ENCODE measurements at regions not wholly inside any gene's neighbourhood (a gene's known extent, or its start where the extent isn't known, plus 50 kb on each side); places are given as distances from the start of the nearest gene placed in this dataset.

DNA sequence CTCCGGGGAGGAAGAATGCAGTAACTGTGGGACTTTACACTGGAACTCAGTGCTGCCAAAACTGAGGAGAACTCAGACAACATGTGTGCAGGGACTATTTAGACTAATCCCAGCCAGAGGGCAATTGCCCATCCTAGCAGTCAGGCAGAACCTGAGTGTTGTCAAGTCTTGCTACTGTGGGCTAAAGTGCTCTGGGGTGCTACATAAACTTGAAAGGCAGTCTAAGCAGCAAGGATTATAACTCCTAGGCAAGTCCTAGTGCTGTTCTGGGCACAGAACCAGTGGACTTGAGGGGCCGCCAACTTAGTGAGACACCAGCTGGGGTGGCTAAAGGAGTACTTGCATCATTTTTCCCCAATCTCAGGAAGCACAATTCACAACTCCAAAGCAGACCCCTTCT is 363.8 kb upstream of the PTCHD4 start:
- intact Hi-C loops (cut with DNase I), result no loop called here
- Histone ChIP-seq H3K4me3 (no peak overlapping the region), H3K27me3 (no peaks in the 10 kb centered on the region), H3K27ac (replicated peaks in 1 of 4) (no peak overlapping the region), H3K4me1 (no peaks in the 10 kb centered on the region), H3K9me3 (no peaks in the 10 kb centered on the region), H3K36me3 (no peaks in the 10 kb centered on the region)
- TF ChIP-seq POLR2AphosphoS5 (IDR thresholded peaks at IDR 0.05) (no peak), EP300 (IDR thresholded peaks at IDR 0.05) (no peak), POLR2A (IDR thresholded peaks at IDR 0.05; ENCODE audit: low read depth) (no peak)
- TF ChIP-seq, protein P1, sequence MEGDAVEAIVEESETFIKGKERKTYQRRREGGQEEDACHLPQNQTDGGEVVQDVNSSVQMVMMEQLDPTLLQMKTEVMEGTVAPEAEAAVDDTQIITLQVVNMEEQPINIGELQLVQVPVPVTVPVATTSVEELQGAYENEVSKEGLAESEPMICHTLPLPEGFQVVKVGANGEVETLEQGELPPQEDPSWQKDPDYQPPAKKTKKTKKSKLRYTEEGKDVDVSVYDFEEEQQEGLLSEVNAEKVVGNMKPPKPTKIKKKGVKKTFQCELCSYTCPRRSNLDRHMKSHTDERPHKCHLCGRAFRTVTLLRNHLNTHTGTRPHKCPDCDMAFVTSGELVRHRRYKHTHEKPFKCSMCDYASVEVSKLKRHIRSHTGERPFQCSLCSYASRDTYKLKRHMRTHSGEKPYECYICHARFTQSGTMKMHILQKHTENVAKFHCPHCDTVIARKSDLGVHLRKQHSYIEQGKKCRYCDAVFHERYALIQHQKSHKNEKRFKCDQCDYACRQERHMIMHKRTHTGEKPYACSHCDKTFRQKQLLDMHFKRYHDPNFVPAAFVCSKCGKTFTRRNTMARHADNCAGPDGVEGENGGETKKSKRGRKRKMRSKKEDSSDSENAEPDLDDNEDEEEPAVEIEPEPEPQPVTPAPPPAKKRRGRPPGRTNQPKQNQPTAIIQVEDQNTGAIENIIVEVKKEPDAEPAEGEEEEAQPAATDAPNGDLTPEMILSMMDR (IDR thresholded peaks at IDR 0.05), result no peak
- DNase-seq (ENCODE audit: extremely low spot score), result no peak
- 50% methylated on average over 1 of the region's 2 CpGs for WGBS

DNA sequence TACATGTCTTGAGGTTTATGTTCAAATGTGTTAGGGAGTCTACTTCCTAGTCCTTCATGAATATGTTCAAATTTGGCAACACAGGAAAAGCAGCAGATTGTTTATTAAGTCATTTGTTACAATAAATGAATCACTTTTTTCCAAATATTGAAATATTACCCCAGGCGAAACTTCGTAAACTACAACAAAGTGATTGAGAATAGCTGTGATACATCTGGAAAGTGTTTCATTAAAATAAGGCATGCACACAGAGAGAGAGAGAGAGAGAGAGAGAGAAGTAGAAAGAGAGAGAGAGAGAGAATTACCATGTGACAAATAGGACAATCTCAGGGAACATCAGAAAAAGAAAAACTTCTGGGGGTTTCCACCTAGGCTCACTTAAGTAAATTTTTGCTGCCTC is 363.1 kb upstream of the PTCHD4 start:
- TF ChIP-seq, protein P1 (IDR thresholded peaks at IDR 0.05), result no peak
- TF ChIP-seq POLR2AphosphoS5 (IDR thresholded peaks at IDR 0.05), result no peak
- TF ChIP-seq EP300 (IDR thresholded peaks at IDR 0.05), result no peak
- no peak for TF ChIP-seq POLR2A (IDR thresholded peaks at IDR 0.05; ENCODE audit: low read depth)
- Histone ChIP-seq H3K27me3 (no peaks in the 10 kb centered on the region), H3K27ac (replicated peaks in 1 of 4) (no peak overlapping the region), H3K4me3 (no peak overlapping the region), H3K4me1 (no peaks in the 10 kb centered on the region), H3K9me3 (no peaks in the 10 kb centered on the region), H3K36me3 (no peaks in the 10 kb centered on the region)
- no peak for DNase-seq (ENCODE audit: extremely low spot score)
- intact Hi-C loops (cut with DNase I), result no loop called here
- 49% methylated on average over 2 of the region's 2 CpGs for WGBS

DNA sequence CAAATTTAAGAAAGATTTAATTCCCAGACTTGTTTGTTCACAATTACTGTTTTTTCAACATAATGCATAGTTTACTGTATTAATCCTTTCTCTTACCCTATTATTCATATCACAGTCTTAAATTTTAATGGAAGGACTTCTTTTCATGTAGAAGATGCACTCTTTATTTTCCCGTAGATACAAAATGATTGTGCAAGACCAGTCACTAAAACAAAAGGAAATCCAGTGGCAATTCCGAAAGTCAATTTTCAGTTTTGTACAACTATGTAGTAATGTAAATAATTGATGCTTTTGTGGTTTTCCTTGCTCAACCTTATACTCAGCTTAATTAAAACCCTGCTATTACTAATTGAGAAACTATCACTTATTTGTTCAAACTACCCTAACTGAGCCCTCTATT is 361.5 kb upstream of the PTCHD4 start:
- intact Hi-C loops (cut with DNase I), result no loop called here
- DNase-seq (ENCODE audit: extremely low spot score), result no peak
- Histone ChIP-seq H3K36me3 (no peaks in the 10 kb centered on the region), H3K4me3 (no peak overlapping the region), H3K27ac (replicated peaks in 1 of 4) (no peak overlapping the region), H3K27me3 (no peaks in the 10 kb centered on the region), H3K4me1 (no peaks in the 10 kb centered on the region), H3K9me3 (no peaks in the 10 kb centered on the region)
- WGBS, result 71% methylated on average over 2 of the region's 2 CpGs
- TF ChIP-seq POLR2A (IDR thresholded peaks at IDR 0.05; ENCODE audit: low read depth) (no peak), POLR2AphosphoS5 (IDR thresholded peaks at IDR 0.05) (no peak), EP300 (IDR thresholded peaks at IDR 0.05) (no peak)
- TF ChIP-seq, protein P1 (IDR thresholded peaks at IDR 0.05), result no peak

DNA sequence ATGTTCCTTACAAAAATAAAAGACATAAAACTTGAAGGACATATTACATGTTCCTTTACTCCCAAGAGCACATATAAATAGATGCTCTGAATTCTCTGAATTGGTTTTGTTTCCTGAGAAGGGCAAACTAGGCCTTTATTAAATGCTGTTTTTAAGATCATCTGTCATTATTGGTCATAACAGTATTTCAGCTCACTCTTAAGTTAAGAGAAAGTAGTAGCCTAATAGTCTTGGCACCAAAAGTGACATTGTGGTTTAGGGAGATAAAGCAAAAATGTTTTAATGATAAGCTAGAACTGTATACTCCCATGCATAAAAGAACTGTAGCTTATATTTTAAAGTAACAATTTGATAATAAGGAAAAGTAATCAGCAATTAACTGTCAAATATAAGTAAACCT is 361.1 kb upstream of the PTCHD4 start:
- Histone ChIP-seq H3K4me3 (no peak overlapping the region), H3K9me3 (no peaks in the 10 kb centered on the region), H3K27ac (replicated peaks in 1 of 4) (no peak overlapping the region), H3K36me3 (no peaks in the 10 kb centered on the region), H3K4me1 (no peaks in the 10 kb centered on the region), H3K27me3 (no peaks in the 10 kb centered on the region)
- intact Hi-C loops (cut with DNase I), result no loop called here
- no peak for DNase-seq (ENCODE audit: extremely low spot score)
- TF ChIP-seq POLR2AphosphoS5 (IDR thresholded peaks at IDR 0.05) (no peak), EP300 (IDR thresholded peaks at IDR 0.05) (no peak), POLR2A (IDR thresholded peaks at IDR 0.05; ENCODE audit: low read depth) (no peak)
- TF ChIP-seq, protein P1 (IDR thresholded peaks at IDR 0.05), result no peak

DNA sequence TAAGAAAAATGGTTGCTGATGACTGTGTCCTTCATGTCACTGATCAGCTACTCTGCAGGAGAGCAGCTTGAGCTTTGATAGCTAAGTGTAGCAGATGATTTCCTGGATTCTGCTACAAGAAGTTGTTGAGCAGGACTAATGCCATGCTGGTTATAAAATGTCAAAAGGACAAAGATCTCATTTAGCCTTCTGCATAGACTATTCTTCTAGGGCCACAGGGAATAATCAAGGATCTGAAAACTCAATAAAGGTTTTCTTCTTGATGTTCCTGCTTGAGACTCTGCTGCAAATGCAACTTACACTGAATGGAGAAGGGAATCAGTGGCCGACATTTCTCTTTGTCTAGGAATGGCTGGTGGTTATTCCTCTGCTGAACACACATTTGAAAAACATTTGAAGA is 360.3 kb upstream of the PTCHD4 start:
- Histone ChIP-seq H3K4me1 (no peaks in the 10 kb centered on the region), H3K4me3 (no peak overlapping the region), H3K9me3 (no peaks in the 10 kb centered on the region), H3K27me3 (no peaks in the 10 kb centered on the region), H3K27ac (replicated peaks in 1 of 4) (no peak overlapping the region), H3K36me3 (no peaks in the 10 kb centered on the region)
- TF ChIP-seq, protein P1 (IDR thresholded peaks at IDR 0.05), result no peak
- TF ChIP-seq POLR2A (IDR thresholded peaks at IDR 0.05; ENCODE audit: low read depth) (no peak), EP300 (IDR thresholded peaks at IDR 0.05) (no peak), POLR2AphosphoS5 (IDR thresholded peaks at IDR 0.05) (no peak)
- intact Hi-C loops (cut with DNase I), result no loop called here
- DNase-seq (ENCODE audit: extremely low spot score), result no peak
- WGBS, result 67% methylated on average over 1 of the region's 1 CpG

Measured in esophagus muscularis mucosa (tissue), 4 donors.